CD4-positive, alpha-beta memory T cell (primary cell): ENCODE measurements at regions not wholly inside any gene's neighbourhood (a gene's known extent, or its start where the extent isn't known, plus 50 kb on each side); places are given as distances from the start of the nearest gene placed in this dataset.

Experiments used
- CTCF ChIA-PET: fragments of 350-600 bp; sonication (Branson Sonifier 250); formaldehyde crosslinking; loops from one replicate; lab custom pipeline; 2021; ENCODE audit warnings: inconsistent platforms; ENCODE audit not compliant: partially characterized antibody; lab: Charles Lee
- POLR2A ChIA-PET: fragments of 350-600 bp; sonication (Branson Sonifier 250); formaldehyde crosslinking; loops from one replicate; lab custom pipeline; 2021; ENCODE audit not compliant: partially characterized antibody; lab: Charles Lee
- DNase-seq, 5 donors: peaks; one replicate each; pipeline versions ENCODE4 v3.0.0 to v3.0.0-alpha.2; 2020 to 2022; ENCODE audit warnings: mixed read lengths in 1 of 5
- H3K27ac ChIP-seq: one replicate; pipeline ENCODE4 v1.7.0; 2013; ENCODE audit warnings: low read depth, low read length
- H3K27me3 ChIP-seq: 2 replicates; pipeline ENCODE4 v1.7.0; 2013; ENCODE audit warnings: mild to moderate bottlenecking, low read length, moderate library complexity; ENCODE audit not compliant: insufficient read depth
- H3K36me3 ChIP-seq: 2 replicates; pipeline ENCODE4 v1.7.0; 2013; ENCODE audit warnings: mild to moderate bottlenecking, low read length, moderate library complexity; ENCODE audit not compliant: insufficient read depth
- H3K4me1 ChIP-seq: 2 replicates; pipeline ENCODE4 v1.7.0; 2013; ENCODE audit warnings: mild to moderate bottlenecking, low read length, moderate library complexity; ENCODE audit not compliant: insufficient read depth
- H3K4me3 ChIP-seq, 2 donors: one replicate each; pipeline ENCODE4 v1.7.0; 2013; ENCODE audit warnings: low read length in 2 of 2, mild to moderate bottlenecking in 1 of 2
- H3K9me3 ChIP-seq, 2 donors: one replicate each; pipeline ENCODE4 v1.7.0; 2013; ENCODE audit warnings: low read length in 2 of 2, control low read depth in 1 of 2; ENCODE audit not compliant: control insufficient read depth in 1 of 2
- H3K27ac Mint-ChIP-seq, 7 donors: one replicate each; pipeline ENCODE4 v1.8.0; 2020 to 2021; ENCODE audit warnings: mixed read lengths in 7 of 7, mild to moderate bottlenecking in 6 of 7, inconsistent platforms in 3 of 7, moderate library complexity in 3 of 7
- H3K27me3 Mint-ChIP-seq, 2 donors: one replicate each; pipeline ENCODE4 v1.8.0; 2020 to 2021; ENCODE audit warnings: mixed read lengths in 2 of 2
- H3K36me3 Mint-ChIP-seq, 2 donors: one replicate each; pipeline ENCODE4 v1.8.0; 2020 to 2021; ENCODE audit warnings: mixed read lengths in 2 of 2, inconsistent platforms in 1 of 2, mild to moderate bottlenecking in 1 of 2
- H3K4me1 Mint-ChIP-seq, 4 donors: one replicate each; pipeline ENCODE4 v1.8.0; 2020 to 2021; ENCODE audit warnings: mixed read lengths in 4 of 4, mild to moderate bottlenecking in 1 of 4
- H3K4me3 Mint-ChIP-seq, 8 donors: one replicate each; pipeline ENCODE4 v1.8.0; 2020 to 2021; ENCODE audit warnings: mixed read lengths in 8 of 8, mild to moderate bottlenecking in 7 of 8, moderate library complexity in 6 of 8, inconsistent platforms in 3 of 8
- H3K9me3 Mint-ChIP-seq, 8 donors: one replicate each; pipeline ENCODE4 v1.8.0; 2020 to 2021; ENCODE audit warnings: mixed read lengths in 8 of 8, mild to moderate bottlenecking in 5 of 8, inconsistent platforms in 3 of 8, moderate library complexity in 1 of 8
- intact Hi-C: fragments of 100-400 bp; cut with micrococcal nuclease; formaldehyde crosslinking; loops from one replicate; pipeline ENCODE4 v1.15.1; 2023

GRCh38 chr3:76400141-76400540, 614.8 kb upstream of the ZNF717 start:
- intact Hi-C loops = no loop called here
- ChIA-PET CTCF (no interaction called here), POLR2A (no interaction called here)
- no peaks in the 10 kb centered on the region for H3K27me3 Mint-ChIP-seq
- H3K27ac Mint-ChIP-seq = no peak overlapping the region
- no peaks in the 10 kb centered on the region for H3K36me3 Mint-ChIP-seq
- Histone ChIP-seq H3K36me3 (no peaks in the 10 kb centered on the region), H3K27me3 (no peaks in the 10 kb centered on the region), H3K9me3 (no peaks in the 10 kb centered on the region), H3K27ac (no peak overlapping the region), H3K4me1 (no peaks in the 10 kb centered on the region), H3K4me3 (no peak overlapping the region)
- no peak overlapping the region for H3K4me3 Mint-ChIP-seq
- DNase-seq = no peak
- no peaks in the 10 kb centered on the region for H3K4me1 Mint-ChIP-seq
- peaks cover 0 to 21% (median 6%) of the 10 kb centered on the region in 8 donors for H3K9me3 Mint-ChIP-seq

DNA sequence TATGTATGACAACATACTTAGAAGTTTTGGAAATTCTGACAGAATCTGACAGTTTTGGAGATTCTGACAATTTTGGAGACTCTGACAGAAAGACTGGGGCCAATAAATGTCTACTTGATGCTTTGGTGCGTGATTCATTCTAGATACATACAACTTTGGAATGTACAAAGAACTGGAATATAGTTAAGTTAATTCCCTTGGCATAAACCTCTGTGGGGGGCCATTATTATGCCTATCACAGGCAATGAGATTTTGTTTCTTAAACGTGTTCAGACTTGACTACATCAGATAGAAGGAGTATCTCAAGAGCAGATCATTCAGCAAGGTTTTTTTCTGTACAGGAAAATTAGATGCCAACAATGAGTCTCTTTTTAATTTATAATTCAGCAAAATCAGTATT, 617.6 kb upstream of the ZNF717 start:
- H3K27ac Mint-ChIP-seq = no peak overlapping the region
- H3K9me3 ChIP-seq = no peaks in the 10 kb centered on the region
- H3K9me3 Mint-ChIP-seq = peaks cover 0 to 28% (median 8%) of the 10 kb centered on the region in 8 donors
- H3K27me3 ChIP-seq = no peaks in the 10 kb centered on the region
- H3K4me1 Mint-ChIP-seq = no peaks in the 10 kb centered on the region
- DNase-seq = no peak
- ChIA-PET POLR2A (no interaction called here), CTCF (no interaction called here)
- intact Hi-C loops = no loop called here
- H3K36me3 ChIP-seq = no peaks in the 10 kb centered on the region
- no peaks in the 10 kb centered on the region for H3K36me3 Mint-ChIP-seq
- no peaks in the 10 kb centered on the region for H3K27me3 Mint-ChIP-seq
- no peak overlapping the region for H3K27ac ChIP-seq
- no peaks in the 10 kb centered on the region for H3K4me1 ChIP-seq
- no peak overlapping the region for H3K4me3 ChIP-seq
- no peak overlapping the region for H3K4me3 Mint-ChIP-seq

DNA sequence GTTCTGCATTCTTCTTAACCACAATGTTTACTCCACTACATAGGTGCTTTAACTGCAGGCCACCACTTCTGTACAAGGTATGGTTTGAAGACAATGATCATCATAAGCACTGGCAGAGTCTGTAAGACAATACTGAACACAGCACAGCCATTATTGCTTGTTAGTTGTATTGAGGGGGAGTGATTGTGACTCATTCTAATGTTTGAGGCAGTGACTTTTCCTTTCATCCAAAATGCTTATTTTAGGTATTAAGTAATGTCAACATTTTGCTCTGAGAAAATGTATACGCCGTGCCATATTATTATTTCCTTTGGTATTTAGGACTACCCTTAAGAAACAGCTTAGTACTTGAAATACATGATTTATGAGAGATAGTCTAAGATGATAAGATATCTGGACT, 618.2 kb upstream of the ZNF717 start:
- Histone ChIP-seq H3K36me3 (no peaks in the 10 kb centered on the region), H3K27ac (no peak overlapping the region), H3K4me1 (no peaks in the 10 kb centered on the region), H3K4me3 (no peak overlapping the region), H3K9me3 (no peaks in the 10 kb centered on the region), H3K27me3 (no peaks in the 10 kb centered on the region)
- Mint-ChIP-seq H3K4me3 (no peak overlapping the region), H3K9me3 (peaks cover 0 to 28% (median 8%) of the 10 kb centered on the region in 8 donors), H3K27ac (no peak overlapping the region), H3K4me1 (no peaks in the 10 kb centered on the region), H3K27me3 (no peaks in the 10 kb centered on the region), H3K36me3 (no peaks in the 10 kb centered on the region)
- intact Hi-C loops = no loop called here
- POLR2A ChIA-PET = no interaction called here
- DNase-seq = no peak
- CTCF ChIA-PET = no interaction called here

DNA sequence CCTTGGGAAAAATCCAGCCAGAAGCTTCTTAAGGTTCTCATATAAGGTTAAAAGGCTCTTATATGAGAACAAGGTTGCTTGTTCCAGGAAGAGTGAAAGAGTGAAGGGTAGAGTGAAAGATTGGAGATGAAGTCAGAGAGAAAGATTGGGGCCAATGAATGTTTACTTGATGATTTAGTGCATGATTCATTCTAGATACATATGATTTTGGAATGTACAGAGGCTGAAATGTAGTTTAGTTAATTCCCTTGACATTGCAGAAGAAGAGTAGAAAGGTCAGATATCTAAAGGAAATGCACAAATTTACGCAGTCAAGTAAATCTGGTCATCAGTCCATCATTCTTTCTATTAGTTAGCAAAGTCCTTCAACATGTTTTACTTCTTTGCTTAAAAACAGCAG, 619.8 kb upstream of the ZNF717 start:
- H3K36me3 ChIP-seq = no peaks in the 10 kb centered on the region
- no peaks in the 10 kb centered on the region for H3K27me3 Mint-ChIP-seq
- no peak for DNase-seq
- peaks cover 0 to 28% (median 8%) of the 10 kb centered on the region in 8 donors for H3K9me3 Mint-ChIP-seq
- H3K4me1 ChIP-seq = no peaks in the 10 kb centered on the region
- H3K27me3 ChIP-seq = no peaks in the 10 kb centered on the region
- no peaks in the 10 kb centered on the region for H3K4me1 Mint-ChIP-seq
- no peaks in the 10 kb centered on the region for H3K9me3 ChIP-seq
- H3K4me3 Mint-ChIP-seq = no peak overlapping the region
- H3K27ac ChIP-seq = no peak overlapping the region
- CTCF ChIA-PET = no interaction called here
- intact Hi-C loops = no loop called here
- no peaks in the 10 kb centered on the region for H3K36me3 Mint-ChIP-seq
- no peak overlapping the region for H3K4me3 ChIP-seq
- no peak overlapping the region for H3K27ac Mint-ChIP-seq
- POLR2A ChIA-PET = no interaction called here

DNA sequence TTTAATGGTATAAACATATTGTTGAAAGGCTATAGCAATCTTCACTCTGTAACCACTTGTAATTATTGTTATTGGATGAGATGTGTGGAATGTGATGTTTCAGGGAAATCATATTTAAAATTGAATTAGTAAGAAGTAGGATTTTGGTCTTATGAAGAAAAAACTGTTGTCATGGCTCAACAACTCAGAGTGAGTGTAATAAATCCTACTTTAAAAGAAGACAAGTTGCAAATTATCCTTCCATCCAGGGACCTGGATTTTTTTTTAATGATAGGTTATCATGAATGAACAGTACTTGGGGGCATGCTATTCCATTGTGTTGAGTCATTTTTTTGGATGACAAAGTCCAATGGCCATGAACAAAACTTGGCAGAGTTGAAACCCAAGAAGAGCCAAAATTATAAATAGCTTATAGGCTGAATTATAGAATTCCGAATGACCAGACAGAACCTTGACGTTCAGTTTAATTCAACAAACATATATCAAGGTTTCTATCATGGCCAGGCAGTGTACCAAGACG, 625.5 kb upstream of the ZNF717 start:
- H3K27ac ChIP-seq = no peak overlapping the region
- ChIA-PET POLR2A (no interaction called here), CTCF (no interaction called here)
- no peak for DNase-seq
- H3K27me3 ChIP-seq = no peaks in the 10 kb centered on the region
- peaks cover 2 to 33% (median 12%) of the 10 kb centered on the region in 8 donors for H3K9me3 Mint-ChIP-seq
- H3K4me1 Mint-ChIP-seq = no peaks in the 10 kb centered on the region
- H3K4me3 Mint-ChIP-seq = no peak overlapping the region
- no peaks in the 10 kb centered on the region for H3K4me1 ChIP-seq
- intact Hi-C loops = no loop called here
- no peak overlapping the region for H3K27ac Mint-ChIP-seq
- peaks cover 0 to 4% of the 10 kb centered on the region in 2 donors for H3K36me3 Mint-ChIP-seq
- no peaks in the 10 kb centered on the region for H3K36me3 ChIP-seq
- peaks cover 0 to 5% of the 10 kb centered on the region in 2 donors for H3K9me3 ChIP-seq
- no peak overlapping the region for H3K4me3 ChIP-seq
- H3K27me3 Mint-ChIP-seq = no peaks in the 10 kb centered on the region

GRCh38 chr3:76415384-76415783, 624.5 kb upstream of the ROBO2 start:
- peaks cover 2 to 26% (median 11%) of the 10 kb centered on the region in 8 donors for H3K9me3 Mint-ChIP-seq
- Histone ChIP-seq H3K27ac (no peak overlapping the region), H3K4me1 (no peaks in the 10 kb centered on the region), H3K36me3 (no peaks in the 10 kb centered on the region), H3K9me3 (peaks cover 0 to 5% of the 10 kb centered on the region in 2 donors), H3K4me3 (no peak overlapping the region), H3K27me3 (no peaks in the 10 kb centered on the region)
- no peaks in the 10 kb centered on the region for H3K27me3 Mint-ChIP-seq
- DNase-seq = no peak
- H3K4me1 Mint-ChIP-seq = no peaks in the 10 kb centered on the region
- ChIA-PET CTCF (no interaction called here), POLR2A (no interaction called here)
- intact Hi-C loops = no loop called here
- no peak overlapping the region for H3K4me3 Mint-ChIP-seq
- no peak overlapping the region for H3K27ac Mint-ChIP-seq
- peaks cover 0 to 4% of the 10 kb centered on the region in 2 donors for H3K36me3 Mint-ChIP-seq

DNA sequence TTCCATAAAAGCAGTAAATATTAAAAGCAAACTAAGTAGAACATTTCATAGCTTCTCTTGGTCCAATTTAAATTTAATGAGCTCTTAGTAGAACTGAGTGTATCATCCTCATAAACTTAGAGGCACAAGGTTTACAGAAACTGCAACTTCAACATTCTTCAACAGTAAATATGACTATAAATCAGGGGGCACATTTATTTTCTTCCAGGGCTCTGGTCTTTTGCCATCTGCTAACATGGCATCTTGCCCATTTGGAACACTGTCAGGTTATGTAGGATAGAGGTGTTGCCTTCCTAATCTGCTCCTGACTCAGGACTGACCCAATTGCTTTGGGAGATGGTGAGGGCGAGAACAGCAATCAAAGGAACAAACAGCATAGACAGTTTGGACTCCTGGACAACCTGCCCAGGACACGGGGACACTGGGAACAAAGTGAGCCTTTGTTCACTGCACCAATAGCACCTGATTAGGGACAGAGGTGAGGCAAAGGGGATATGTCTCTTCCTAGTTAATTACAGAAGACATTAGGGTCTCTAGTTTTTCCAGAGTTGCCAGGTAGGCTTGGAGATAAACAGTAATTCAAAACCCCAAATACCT, 610.2 kb upstream of the ROBO2 start:
- no peak overlapping the region for H3K4me3 Mint-ChIP-seq
- ChIA-PET POLR2A (no interaction called here), CTCF (no interaction called here)
- DNase-seq = no peak
- no peaks in the 10 kb centered on the region for H3K9me3 ChIP-seq
- no peak overlapping the region for H3K27ac Mint-ChIP-seq
- no peak overlapping the region for H3K4me3 ChIP-seq
- H3K36me3 ChIP-seq = no peaks in the 10 kb centered on the region
- no peaks in the 10 kb centered on the region for H3K27me3 ChIP-seq
- peaks cover 0 to 15% (median 8%) of the 10 kb centered on the region in 8 donors for H3K9me3 Mint-ChIP-seq
- H3K36me3 Mint-ChIP-seq = no peaks in the 10 kb centered on the region
- H3K27ac ChIP-seq = no peak overlapping the region
- H3K4me1 Mint-ChIP-seq = no peaks in the 10 kb centered on the region
- no peaks in the 10 kb centered on the region for H3K27me3 Mint-ChIP-seq
- no peaks in the 10 kb centered on the region for H3K4me1 ChIP-seq
- intact Hi-C loops = no loop called here
